ENCODE measurements at regions not wholly inside any gene's neighbourhood (a gene's known extent, or its start where the extent isn't known, plus 50 kb on each side); places are given as distances from the start of the nearest gene placed in this dataset.
A peak's percentile ranks its signal among the peaks of the same experiment; 100 is the strongest.

DNA sequence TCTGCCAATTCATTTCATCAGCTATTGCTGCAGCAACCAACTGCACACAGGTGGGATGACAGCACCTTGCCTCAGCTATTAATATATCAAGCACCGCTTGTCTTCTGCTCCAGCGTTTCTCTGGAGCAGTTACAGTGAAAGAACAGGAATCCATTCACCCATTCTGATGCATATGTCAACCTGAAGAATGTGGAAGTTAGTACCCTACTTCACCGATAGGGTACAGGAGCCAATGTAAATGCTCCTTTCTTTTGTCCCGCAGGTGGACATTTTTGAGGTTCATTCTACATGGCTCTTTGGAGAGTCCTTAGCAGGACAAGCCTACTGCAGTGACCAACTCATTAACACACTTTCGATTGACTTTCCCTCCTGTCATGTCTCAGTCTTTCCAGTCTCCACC lies 104.4 kb upstream of the PRNP start:
- Histone ChIP-seq H4K8ac (replicated peaks; ENCODE audit: insufficient read length, low read depth, low read length) (no peak overlapping the region), H2BK15ac (ENCODE audit: low read depth, low read length) (no peak overlapping the region), H2BK12ac (ENCODE audit: insufficient read length, low read depth, low read length) (no peak overlapping the region), H3K9ac (ENCODE audit: extremely low read depth, insufficient read length, low read length) (no peak overlapping the region), H2BK5ac (ENCODE audit: insufficient read length, low read length) (no peak overlapping the region), H3K4me1 (ENCODE audit: insufficient read depth, low read length) (no peaks in the 10 kb centered on the region), H3K56ac (ENCODE audit: insufficient read length, low read depth, low read length) (no peak overlapping the region), H3T11ph (ENCODE audit: low read length) (no peak overlapping the region), H3K18ac (ENCODE audit: insufficient read length, low read depth, low read length) (no peak overlapping the region), H2BK120ac (ENCODE audit: low read depth, low read length, poor library complexity, severe bottlenecking) (no peak overlapping the region), H2AK5ac (ENCODE audit: insufficient read length, low read length) (no peak overlapping the region), H2AFZ (ENCODE audit: low read length) (no peak overlapping the region), H3K23ac (ENCODE audit: insufficient read length, low read depth, low read length) (no peak overlapping the region), H4K91ac (ENCODE audit: insufficient read length, low read depth, low read length) (no peak overlapping the region), H3K27me3 (ENCODE audit: insufficient read depth, low read length) (peaks cover 4% of the 10 kb centered on the region; the same call in 1 of the 2 replicates), H3K27ac (ENCODE audit: insufficient read length, low read depth, low read length) (no peak overlapping the region), H3K79me1 (ENCODE audit: insufficient read depth, low read depth, low read length, poor library complexity, severe bottlenecking) (no peaks in the 10 kb centered on the region), H3K79me2 (ENCODE audit: insufficient read depth, low read length) (no peaks in the 10 kb centered on the region), H3K23me2 (ENCODE audit: insufficient read length, low read depth, low read length, poor library complexity, severe bottlenecking) (no peaks in the 10 kb centered on the region), H2BK20ac (ENCODE audit: low read depth, low read length, poor library complexity, severe bottlenecking) (no peak overlapping the region), H3K4me2 (ENCODE audit: insufficient read depth, insufficient read length, low read length) (no peak overlapping the region), H3K4ac (ENCODE audit: low read depth, low read length) (no peak overlapping the region), H3K9me3 (ENCODE audit: control insufficient read depth, low read depth, low read length) (no peaks in the 10 kb centered on the region), H4K5ac (ENCODE audit: insufficient read length, low read depth, low read length) (no peak overlapping the region), H4K20me1 (ENCODE audit: control insufficient read depth, insufficient read depth, insufficient read length) (no peaks in the 10 kb centered on the region), H3K14ac (ENCODE audit: insufficient read depth, low read length) (no peak overlapping the region)
- Mint-ChIP-seq H3K9me3 (peaks cover 2 to 3% of the 10 kb centered on the region in 2 experiments; a peak in 4 of 5 replicates), H3K27ac (peak overlapping the region in 1 of 3 experiments; percentile 76; a peak in 1 of 7 replicates), H3K27me3 (ENCODE audit: low read depth) (peaks cover 81% of the 10 kb centered on the region), H3K36me3 (ENCODE audit: insufficient read depth in 1 of 3, low read depth in 3 of 3) (no peaks in the 10 kb centered on the region), H3K4me1 (peaks cover 12 to 13% of the 10 kb centered on the region in 2 experiments), H3K4me3 (no peak overlapping the region)
- no peak for DNase-seq
- TF ChIP-seq CTCF (conservative IDR thresholded peaks at IDR 0.05): peak; percentile 66
- no CpG with 5 or more reads among the region's 5 CpGs for WGBS (ENCODE audit: extremely low coverage, insufficient read length, low lambda C conversion rate)

Data from H9 (cell line).